Osteoblast (primary cell): ENCODE measurements at regions not wholly inside any gene's neighbourhood (a gene's known extent, or its start where the extent isn't known, plus 50 kb on each side); places are given as distances from the start of the nearest gene placed in this dataset.

Experiments
- DNase-seq: peaks from one replicate; pipeline ENCODE4 v3.0.0; 2011; ENCODE audit warnings: low spot score, mixed read lengths; ENCODE audit not compliant: insufficient read length; ENCODE audit errors: missing footprints
- H2AFZ ChIP-seq: 2 replicates; pipeline ENCODE4 v1.6.0; 2011; ENCODE audit warnings: mild to moderate bottlenecking, low read length
- H3K27ac ChIP-seq: 2 replicates; pipeline ENCODE4 v1.5.1; 2011; ENCODE audit warnings: mild to moderate bottlenecking, low read depth, low read length, moderate library complexity
- H3K27me3 ChIP-seq: 2 replicates; pipeline ENCODE4 v1.6.0; 2012; ENCODE audit warnings: mild to moderate bottlenecking, control low read depth, inconsistent platforms, low read length, moderate library complexity; ENCODE audit not compliant: insufficient read depth
- H3K36me3 ChIP-seq: 2 replicates; pipeline ENCODE4 v1.5.1; 2011; ENCODE audit warnings: mild to moderate bottlenecking, low read length, control low read depth, moderate library complexity; ENCODE audit not compliant: insufficient read depth
- H3K4me1 ChIP-seq: 2 replicates; pipeline ENCODE4 v1.5.1; 2011; ENCODE audit warnings: mild to moderate bottlenecking, low read length, control low read depth, moderate library complexity; ENCODE audit not compliant: insufficient read depth
- H3K4me2 ChIP-seq: 2 replicates; pipeline ENCODE4 v1.6.0; 2011; ENCODE audit warnings: mild to moderate bottlenecking, low read length; ENCODE audit not compliant: insufficient read depth
- H3K4me3 ChIP-seq: fragments of 200-600 bp; sonication (generic); 3 replicates; pipeline ENCODE4 v1.5.1; 2012; ENCODE audit warnings: mild to moderate bottlenecking, low read length, inconsistent platforms; ENCODE audit not compliant: insufficient read depth
- H3K79me2 ChIP-seq: 2 replicates; pipeline ENCODE4 v1.6.0; 2012; ENCODE audit warnings: mild to moderate bottlenecking, low read length, control low read depth, inconsistent platforms; ENCODE audit not compliant: insufficient read depth
- H3K9me3 ChIP-seq: 2 replicates; pipeline ENCODE4 v1.5.1; 2011; ENCODE audit warnings: low read depth, low read length, control low read depth
- H4K20me1 ChIP-seq: 2 replicates; pipeline ENCODE4 v1.6.0; 2012; ENCODE audit warnings: mild to moderate bottlenecking, low read length, control low read depth; ENCODE audit not compliant: insufficient read depth
- TF ChIP-seq, protein P1 (sequence below): IDR thresholded peaks from 2 replicates; pipeline ENCODE4 v1.5.1; 2011; ENCODE audit warnings: mild to moderate bottlenecking, low read depth, low read length, moderate library complexity; ENCODE audit errors: extremely low read depth

GRCh38 chr13:86946734-86947133 is 724.4 kb upstream of the SLITRK5 start:
- Histone ChIP-seq H3K36me3 (no peaks in the 10 kb centered on the region), H3K27ac (no peak overlapping the region), H4K20me1 (no peaks in the 10 kb centered on the region), H3K4me3 (no peak overlapping the region), H3K9me3 (no peaks in the 10 kb centered on the region), H3K79me2 (no peaks in the 10 kb centered on the region), H3K27me3 (no peaks in the 10 kb centered on the region), H3K4me1 (no peaks in the 10 kb centered on the region), H3K4me2 (no peak overlapping the region), H2AFZ (no peak overlapping the region)
- TF ChIP-seq, protein P1, sequence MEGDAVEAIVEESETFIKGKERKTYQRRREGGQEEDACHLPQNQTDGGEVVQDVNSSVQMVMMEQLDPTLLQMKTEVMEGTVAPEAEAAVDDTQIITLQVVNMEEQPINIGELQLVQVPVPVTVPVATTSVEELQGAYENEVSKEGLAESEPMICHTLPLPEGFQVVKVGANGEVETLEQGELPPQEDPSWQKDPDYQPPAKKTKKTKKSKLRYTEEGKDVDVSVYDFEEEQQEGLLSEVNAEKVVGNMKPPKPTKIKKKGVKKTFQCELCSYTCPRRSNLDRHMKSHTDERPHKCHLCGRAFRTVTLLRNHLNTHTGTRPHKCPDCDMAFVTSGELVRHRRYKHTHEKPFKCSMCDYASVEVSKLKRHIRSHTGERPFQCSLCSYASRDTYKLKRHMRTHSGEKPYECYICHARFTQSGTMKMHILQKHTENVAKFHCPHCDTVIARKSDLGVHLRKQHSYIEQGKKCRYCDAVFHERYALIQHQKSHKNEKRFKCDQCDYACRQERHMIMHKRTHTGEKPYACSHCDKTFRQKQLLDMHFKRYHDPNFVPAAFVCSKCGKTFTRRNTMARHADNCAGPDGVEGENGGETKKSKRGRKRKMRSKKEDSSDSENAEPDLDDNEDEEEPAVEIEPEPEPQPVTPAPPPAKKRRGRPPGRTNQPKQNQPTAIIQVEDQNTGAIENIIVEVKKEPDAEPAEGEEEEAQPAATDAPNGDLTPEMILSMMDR, result no peak
- no peak for DNase-seq

- H3K4me1 ChIP-seq, result no peaks in the 10 kb centered on the region
- TF ChIP-seq, protein P1, result no peak
- no peak overlapping the region for H2AFZ ChIP-seq
- no peaks in the 10 kb centered on the region for H4K20me1 ChIP-seq
- no peak overlapping the region for H3K4me2 ChIP-seq
- DNase-seq, result no peak
- no peak overlapping the region for H3K4me3 ChIP-seq
- peaks cover 2% of the 10 kb centered on the region for H3K9me3 ChIP-seq
- no peaks in the 10 kb centered on the region for H3K27me3 ChIP-seq
- no peak overlapping the region for H3K27ac ChIP-seq
- no peaks in the 10 kb centered on the region for H3K36me3 ChIP-seq
- no peaks in the 10 kb centered on the region for H3K79me2 ChIP-seq
Observed at GRCh38 chr13:86954341-86954740, 716.8 kb upstream of the SLITRK5 start.

DNA sequence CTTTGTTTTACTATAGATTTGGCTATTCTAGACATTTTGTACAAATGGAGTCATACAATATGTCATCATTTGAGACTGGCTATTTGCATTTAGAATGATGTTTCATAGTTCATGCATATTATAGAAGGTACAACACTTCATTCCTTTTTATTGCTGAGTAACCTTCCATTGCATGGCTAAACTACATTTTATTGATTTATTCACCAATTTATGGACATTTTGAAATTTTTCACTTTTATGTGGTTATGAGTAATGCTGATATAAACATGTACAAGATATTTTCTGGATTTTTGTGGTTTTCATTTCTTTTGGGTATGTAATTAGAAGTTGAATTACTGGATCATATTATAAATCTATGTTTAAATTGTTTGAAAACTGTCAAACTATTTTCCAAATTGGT is 710.3 kb upstream of the SLITRK5 start:
- H3K4me2 ChIP-seq, result no peak overlapping the region
- no peaks in the 10 kb centered on the region for H3K4me1 ChIP-seq
- no peak overlapping the region for H3K4me3 ChIP-seq
- no peak overlapping the region for H3K27ac ChIP-seq
- no peak for DNase-seq
- TF ChIP-seq, protein P1, result no peak
- H4K20me1 ChIP-seq, result no peaks in the 10 kb centered on the region
- H3K27me3 ChIP-seq, result no peaks in the 10 kb centered on the region
- no peak overlapping the region for H2AFZ ChIP-seq
- no peaks in the 10 kb centered on the region for H3K36me3 ChIP-seq
- no peaks in the 10 kb centered on the region for H3K79me2 ChIP-seq
- H3K9me3 ChIP-seq, result peaks cover 2% of the 10 kb centered on the region

DNA sequence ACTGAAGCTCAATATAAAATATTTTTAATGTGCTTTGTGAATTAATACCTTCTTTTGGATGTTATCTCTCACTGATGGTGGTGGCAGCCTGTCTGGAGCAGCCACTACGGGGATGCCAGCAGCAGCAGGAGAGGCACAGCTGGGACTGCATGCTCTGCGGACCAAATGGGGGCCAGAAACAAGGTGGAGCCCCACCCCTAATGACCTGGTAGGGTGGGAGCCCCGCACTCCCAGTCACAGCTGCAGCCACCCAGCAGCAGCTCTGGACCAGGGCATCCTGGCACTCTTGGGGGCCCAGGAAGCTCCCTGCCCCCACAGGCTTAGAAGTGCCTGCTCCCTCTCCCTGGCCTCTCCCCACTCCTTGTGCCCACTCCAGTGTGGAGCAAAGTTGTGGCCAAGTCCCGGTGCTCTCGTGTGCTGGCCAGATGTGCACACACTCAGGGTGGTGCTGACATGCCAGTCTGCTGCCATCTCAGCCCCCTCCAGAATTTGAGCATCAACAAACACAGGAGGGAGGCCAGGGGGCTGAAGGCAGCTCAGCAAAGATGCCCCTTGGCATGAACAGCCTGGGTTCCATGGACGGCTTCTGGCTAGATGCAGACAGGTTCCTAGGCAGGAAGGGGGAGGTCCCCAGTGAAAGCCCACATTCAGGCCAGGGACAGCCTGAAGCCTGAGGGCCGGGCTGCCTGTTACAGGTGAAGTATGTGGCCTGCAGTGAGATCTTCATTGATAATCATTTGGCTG is 696.7 kb upstream of the SLITRK5 start:
- H3K9me3 ChIP-seq, result peaks cover 1% of the 10 kb centered on the region
- H3K4me3 ChIP-seq, result no peak overlapping the region
- H3K36me3 ChIP-seq, result no peaks in the 10 kb centered on the region
- no peaks in the 10 kb centered on the region for H3K27me3 ChIP-seq
- no peak overlapping the region for H2AFZ ChIP-seq
- no peaks in the 10 kb centered on the region for H3K4me1 ChIP-seq
- H3K4me2 ChIP-seq, result no peak overlapping the region
- DNase-seq, result no peak
- TF ChIP-seq, protein P1, result no peak
- no peak overlapping the region for H3K27ac ChIP-seq
- no peaks in the 10 kb centered on the region for H4K20me1 ChIP-seq
- no peaks in the 10 kb centered on the region for H3K79me2 ChIP-seq
